ACC112 (cell line): ENCODE measurements at regions not wholly inside any gene's neighbourhood (a gene's known extent, or its start where the extent isn't known, plus 50 kb on each side); places are given as distances from the start of the nearest gene placed in this dataset.

Experiments used
- H2AFZ ChIP-seq: fragments of 200-600 bp; sonication (generic); one replicate; pipeline ENCODE4 v1.6.0; 2017; ENCODE audit warnings: antibody characterized with exemption, low read length; ENCODE audit not compliant: unreplicated experiment
- H3K27ac ChIP-seq: fragments of 200-600 bp; sonication (generic); 2 replicates; pipeline ENCODE4 v1.5.1; 2014; ENCODE audit warnings: low read depth, mild to moderate bottlenecking, antibody characterized with exemption, low read length, moderate library complexity
- H3K27me3 ChIP-seq: fragments of 200-600 bp; sonication (generic); 2 replicates; pipeline ENCODE4 v1.6.1; 2014; ENCODE audit warnings: mild to moderate bottlenecking, antibody characterized with exemption, low read length, moderate library complexity, mixed read lengths; ENCODE audit not compliant: insufficient read depth
- H3K36me3 ChIP-seq: fragments of 200-600 bp; sonication (generic); 2 replicates; pipeline ENCODE4 v1.6.1; 2016; ENCODE audit warnings: mild to moderate bottlenecking, antibody characterized with exemption, low read length, moderate library complexity, mixed read lengths; ENCODE audit not compliant: insufficient read depth
- H3K4me1 ChIP-seq: fragments of 200-600 bp; sonication (generic); one replicate; pipeline ENCODE4 v1.6.1; 2016; ENCODE audit warnings: low read length, mixed read lengths; ENCODE audit not compliant: insufficient read depth, unreplicated experiment, control insufficient read depth
- H3K4me3 ChIP-seq: fragments of 200-600 bp; sonication (generic); 2 replicates; pipeline ENCODE4 v1.5.1; 2014; ENCODE audit warnings: mild to moderate bottlenecking, low read depth, low read length
- H3K79me2 ChIP-seq: fragments of 200-600 bp; sonication (generic); one replicate; pipeline ENCODE4 v1.6.0; 2016; ENCODE audit warnings: low read length; ENCODE audit not compliant: control insufficient read depth, unreplicated experiment, insufficient read depth

GRCh38 chr12:83859021-83859420, 1053.6 kb downstream of the SLC6A15 start:
- H3K27me3 ChIP-seq: no peaks in the 10 kb centered on the region
- no peak overlapping the region for H2AFZ ChIP-seq
- no peak overlapping the region for H3K27ac ChIP-seq
- H3K79me2 ChIP-seq: no peaks in the 10 kb centered on the region
- no peaks in the 10 kb centered on the region for H3K36me3 ChIP-seq
- H3K4me3 ChIP-seq: no peak overlapping the region
- H3K4me1 ChIP-seq: no peaks in the 10 kb centered on the region

- Histone ChIP-seq H3K36me3 (no peaks in the 10 kb centered on the region), H2AFZ (no peak overlapping the region), H3K4me1 (no peaks in the 10 kb centered on the region), H3K27me3 (no peaks in the 10 kb centered on the region), H3K4me3 (no peak overlapping the region), H3K27ac (no peak overlapping the region), H3K79me2 (no peaks in the 10 kb centered on the region)
Measured at GRCh38 chr12:83856803-83857202, 1055.8 kb downstream of the SLC6A15 start.

GRCh38 chr12:83850531-83850930, 1062.1 kb downstream of the SLC6A15 start:
- H3K79me2 ChIP-seq: no peaks in the 10 kb centered on the region
- H3K27ac ChIP-seq: no peak overlapping the region
- H3K4me3 ChIP-seq: no peak overlapping the region
- H2AFZ ChIP-seq: no peak overlapping the region
- no peaks in the 10 kb centered on the region for H3K4me1 ChIP-seq
- no peaks in the 10 kb centered on the region for H3K27me3 ChIP-seq
- no peaks in the 10 kb centered on the region for H3K36me3 ChIP-seq

- no peaks in the 10 kb centered on the region for H3K36me3 ChIP-seq
- H3K4me3 ChIP-seq: no peak overlapping the region
- H3K27me3 ChIP-seq: no peaks in the 10 kb centered on the region
- H2AFZ ChIP-seq: no peak overlapping the region
- H3K27ac ChIP-seq: no peak overlapping the region
- no peaks in the 10 kb centered on the region for H3K4me1 ChIP-seq
- no peaks in the 10 kb centered on the region for H3K79me2 ChIP-seq
Measured at GRCh38 chr12:83848702-83849101, 1063.9 kb downstream of the SLC6A15 start.

GRCh38 chr12:83843541-83843940, 1069.1 kb downstream of the SLC6A15 start:
- Histone ChIP-seq H2AFZ (no peak overlapping the region), H3K27me3 (no peaks in the 10 kb centered on the region)

GRCh38 chr12:83841620-83842019, 1071.0 kb downstream of the SLC6A15 start:
- Histone ChIP-seq H3K27ac (no peak overlapping the region), H3K36me3 (no peaks in the 10 kb centered on the region), H3K79me2 (no peaks in the 10 kb centered on the region), H3K4me3 (no peak overlapping the region), H3K4me1 (no peaks in the 10 kb centered on the region), H3K27me3 (no peaks in the 10 kb centered on the region), H2AFZ (no peak overlapping the region)

More at GRCh38 chr12:83843541-83843940, 1069.1 kb downstream of the SLC6A15 start:
- Histone ChIP-seq H3K4me3 (no peak overlapping the region), H3K4me1 (no peaks in the 10 kb centered on the region), H3K36me3 (no peaks in the 10 kb centered on the region), H3K27ac (no peak overlapping the region), H3K79me2 (no peaks in the 10 kb centered on the region)

GRCh38 chr12:83827860-83828259, 1084.7 kb downstream of the SLC6A15 start:
- H3K27ac ChIP-seq: no peak overlapping the region
- no peak overlapping the region for H2AFZ ChIP-seq
- H3K27me3 ChIP-seq: no peaks in the 10 kb centered on the region
- H3K79me2 ChIP-seq: no peaks in the 10 kb centered on the region
- no peak overlapping the region for H3K4me3 ChIP-seq
- H3K36me3 ChIP-seq: no peaks in the 10 kb centered on the region
- no peaks in the 10 kb centered on the region for H3K4me1 ChIP-seq

- H3K27me3 ChIP-seq: no peaks in the 10 kb centered on the region
- no peak overlapping the region for H2AFZ ChIP-seq
- no peak overlapping the region for H3K4me3 ChIP-seq
- no peaks in the 10 kb centered on the region for H3K4me1 ChIP-seq
- no peaks in the 10 kb centered on the region for H3K79me2 ChIP-seq
- H3K36me3 ChIP-seq: no peaks in the 10 kb centered on the region
- no peak overlapping the region for H3K27ac ChIP-seq
Measured at GRCh38 chr12:83827193-83827592, 1085.4 kb downstream of the SLC6A15 start.

GRCh38 chr12:83826112-83826511, 1086.5 kb downstream of the SLC6A15 start:
- Histone ChIP-seq H3K27me3 (no peaks in the 10 kb centered on the region), H3K27ac (no peak overlapping the region), H3K36me3 (no peaks in the 10 kb centered on the region), H2AFZ (no peak overlapping the region), H3K4me1 (no peaks in the 10 kb centered on the region), H3K79me2 (no peaks in the 10 kb centered on the region), H3K4me3 (no peak overlapping the region)

- H3K27ac ChIP-seq: no peak overlapping the region
- H3K79me2 ChIP-seq: no peaks in the 10 kb centered on the region
- no peak overlapping the region for H3K4me3 ChIP-seq
- H3K36me3 ChIP-seq: no peaks in the 10 kb centered on the region
- H3K4me1 ChIP-seq: no peaks in the 10 kb centered on the region
- H2AFZ ChIP-seq: no peak overlapping the region
- no peaks in the 10 kb centered on the region for H3K27me3 ChIP-seq
Measured at GRCh38 chr12:83823386-83824045, 1089.1 kb downstream of the SLC6A15 start.

GRCh38 chr12:83821967-83822366, 1090.6 kb downstream of the SLC6A15 start:
- Histone ChIP-seq H2AFZ (no peak overlapping the region), H3K4me3 (no peak overlapping the region), H3K27me3 (no peaks in the 10 kb centered on the region), H3K27ac (no peak overlapping the region), H3K4me1 (no peaks in the 10 kb centered on the region), H3K79me2 (no peaks in the 10 kb centered on the region), H3K36me3 (no peaks in the 10 kb centered on the region)
